ENCODE measurements at regions not wholly inside any gene's neighbourhood (a gene's known extent, or its start where the extent isn't known, plus 50 kb on each side); places are given as distances from the start of the nearest gene placed in this dataset.

GRCh38 chr6:80547827-80548226 lies 441.4 kb downstream of the BCKDHB start:
- H3K4me3 ChIP-seq (ENCODE audit: low read depth, low read length, poor library complexity, severe bottlenecking): no peak overlapping the region
- no TSS peak for BruUV-seq (replicated peaks)
- H3K36me3 ChIP-seq (ENCODE audit: insufficient read depth, low read length, poor library complexity, severe bottlenecking): no peaks in the 10 kb centered on the region
- intact Hi-C loops (cut with micrococcal nuclease; ENCODE audit: unreplicated experiment): no loop called here
- CTCF ChIA-PET: no interaction called here
- POLR2A ChIA-PET (ENCODE audit: low non-redundant PET): no interaction called here
- TF ChIP-seq, protein P1, sequence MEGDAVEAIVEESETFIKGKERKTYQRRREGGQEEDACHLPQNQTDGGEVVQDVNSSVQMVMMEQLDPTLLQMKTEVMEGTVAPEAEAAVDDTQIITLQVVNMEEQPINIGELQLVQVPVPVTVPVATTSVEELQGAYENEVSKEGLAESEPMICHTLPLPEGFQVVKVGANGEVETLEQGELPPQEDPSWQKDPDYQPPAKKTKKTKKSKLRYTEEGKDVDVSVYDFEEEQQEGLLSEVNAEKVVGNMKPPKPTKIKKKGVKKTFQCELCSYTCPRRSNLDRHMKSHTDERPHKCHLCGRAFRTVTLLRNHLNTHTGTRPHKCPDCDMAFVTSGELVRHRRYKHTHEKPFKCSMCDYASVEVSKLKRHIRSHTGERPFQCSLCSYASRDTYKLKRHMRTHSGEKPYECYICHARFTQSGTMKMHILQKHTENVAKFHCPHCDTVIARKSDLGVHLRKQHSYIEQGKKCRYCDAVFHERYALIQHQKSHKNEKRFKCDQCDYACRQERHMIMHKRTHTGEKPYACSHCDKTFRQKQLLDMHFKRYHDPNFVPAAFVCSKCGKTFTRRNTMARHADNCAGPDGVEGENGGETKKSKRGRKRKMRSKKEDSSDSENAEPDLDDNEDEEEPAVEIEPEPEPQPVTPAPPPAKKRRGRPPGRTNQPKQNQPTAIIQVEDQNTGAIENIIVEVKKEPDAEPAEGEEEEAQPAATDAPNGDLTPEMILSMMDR (conservative IDR thresholded peaks at IDR 0.05; ENCODE audit: low read depth, low read length): no peak
- no peak for TF ChIP-seq EZH2 (IDR thresholded peaks at IDR 0.05; ENCODE audit: borderline replicate concordance, low read depth, low read length, poor library complexity, severe bottlenecking)
- no peak for DNase-seq (ENCODE audit: low spot score)
- no peaks in the 10 kb centered on the region for H3K9me3 ChIP-seq (ENCODE audit: low read depth, low read length, poor library complexity, severe bottlenecking)
- H3K27me3 ChIP-seq (replicated peaks; ENCODE audit: insufficient read depth, low read depth, low read length, poor library complexity): no peaks in the 10 kb centered on the region
- no peaks in the 10 kb centered on the region for H3K4me1 ChIP-seq (ENCODE audit: insufficient read depth, low read length, poor library complexity, severe bottlenecking)
- H3K27ac ChIP-seq (ENCODE audit: low read depth, low read length, poor library complexity, severe bottlenecking): no peak overlapping the region

GRCh38 chr6:80544976-80545722 lies 438.7 kb downstream of the BCKDHB start:
- ChIA-PET POLR2A (ENCODE audit: low non-redundant PET) (no interaction called here), CTCF (no interaction called here)
- no peak overlapping the region for H3K4me3 ChIP-seq (ENCODE audit: low read depth, low read length, poor library complexity, severe bottlenecking)
- H3K27ac ChIP-seq (ENCODE audit: low read depth, low read length, poor library complexity, severe bottlenecking): no peak overlapping the region
- DNase-seq (ENCODE audit: low spot score): no peak
- BruUV-seq (replicated peaks): no TSS peak
- no peaks in the 10 kb centered on the region for H3K27me3 ChIP-seq (replicated peaks; ENCODE audit: insufficient read depth, low read depth, low read length, poor library complexity)
- intact Hi-C loops (cut with micrococcal nuclease; ENCODE audit: unreplicated experiment): no loop called here
- no peaks in the 10 kb centered on the region for H3K9me3 ChIP-seq (ENCODE audit: low read depth, low read length, poor library complexity, severe bottlenecking)
- H3K4me1 ChIP-seq (ENCODE audit: insufficient read depth, low read length, poor library complexity, severe bottlenecking): no peaks in the 10 kb centered on the region
- no peaks in the 10 kb centered on the region for H3K36me3 ChIP-seq (ENCODE audit: insufficient read depth, low read length, poor library complexity, severe bottlenecking)
- TF ChIP-seq, protein P1 (conservative IDR thresholded peaks at IDR 0.05; ENCODE audit: low read depth, low read length): no peak
- TF ChIP-seq EZH2 (IDR thresholded peaks at IDR 0.05; ENCODE audit: borderline replicate concordance, low read depth, low read length, poor library complexity, severe bottlenecking): no peak

GRCh38 chr6:80544555-80544954 lies 438.1 kb downstream of the BCKDHB start:
- Histone ChIP-seq H3K9me3 (ENCODE audit: low read depth, low read length, poor library complexity, severe bottlenecking) (no peaks in the 10 kb centered on the region), H3K27ac (ENCODE audit: low read depth, low read length, poor library complexity, severe bottlenecking) (no peak overlapping the region), H3K36me3 (ENCODE audit: insufficient read depth, low read length, poor library complexity, severe bottlenecking) (no peaks in the 10 kb centered on the region), H3K4me3 (ENCODE audit: low read depth, low read length, poor library complexity, severe bottlenecking) (no peak overlapping the region), H3K27me3 (replicated peaks; ENCODE audit: insufficient read depth, low read depth, low read length, poor library complexity) (no peaks in the 10 kb centered on the region), H3K4me1 (ENCODE audit: insufficient read depth, low read length, poor library complexity, severe bottlenecking) (no peaks in the 10 kb centered on the region)
- TF ChIP-seq, protein P1 (conservative IDR thresholded peaks at IDR 0.05; ENCODE audit: low read depth, low read length): no peak
- TF ChIP-seq EZH2 (IDR thresholded peaks at IDR 0.05; ENCODE audit: borderline replicate concordance, low read depth, low read length, poor library complexity, severe bottlenecking): no peak
- no peak for DNase-seq (ENCODE audit: low spot score)
- BruUV-seq (replicated peaks): no TSS peak
- ChIA-PET CTCF (no interaction called here), POLR2A (ENCODE audit: low non-redundant PET) (no interaction called here)
- intact Hi-C loops (cut with micrococcal nuclease; ENCODE audit: unreplicated experiment): no loop called here
